IPS-15b (cell line): ENCODE measurements at regions not wholly inside any gene's neighbourhood (a gene's known extent, or its start where the extent isn't known, plus 50 kb on each side); places are given as distances from the start of the nearest gene placed in this dataset.
"Not testable (repeated sequence)": the region's sequence is repeated elsewhere in the genome, so short reads cannot be mapped to it uniquely, and the experiment has no call there.

Experiments used
- H3K27me3 ChIP-seq: one replicate; pipeline ENCODE4 v1.6.1; 2013; ENCODE audit warnings: low read length; ENCODE audit not compliant: control insufficient read depth, insufficient read depth
- H3K36me3 ChIP-seq: one replicate; pipeline ENCODE4 v1.6.1; 2013; ENCODE audit warnings: low read length; ENCODE audit not compliant: control insufficient read depth, insufficient read depth
- H3K4me1 ChIP-seq: one replicate; pipeline ENCODE4 v1.6.1; 2013; ENCODE audit warnings: mild to moderate bottlenecking, low read length; ENCODE audit not compliant: control insufficient read depth, insufficient read depth
- H3K4me3 ChIP-seq: one replicate; pipeline ENCODE4 v1.5.1; 2013; ENCODE audit warnings: low read depth, low read length
- H3K9ac ChIP-seq: one replicate; pipeline ENCODE4 v1.6.1; 2013; ENCODE audit warnings: low read depth, mild to moderate bottlenecking, low read length
- H3K9me3 ChIP-seq: one replicate; pipeline ENCODE4 v1.6.1; 2013; ENCODE audit warnings: mild to moderate bottlenecking, low read length; ENCODE audit not compliant: control insufficient read depth, insufficient read depth

DNA sequence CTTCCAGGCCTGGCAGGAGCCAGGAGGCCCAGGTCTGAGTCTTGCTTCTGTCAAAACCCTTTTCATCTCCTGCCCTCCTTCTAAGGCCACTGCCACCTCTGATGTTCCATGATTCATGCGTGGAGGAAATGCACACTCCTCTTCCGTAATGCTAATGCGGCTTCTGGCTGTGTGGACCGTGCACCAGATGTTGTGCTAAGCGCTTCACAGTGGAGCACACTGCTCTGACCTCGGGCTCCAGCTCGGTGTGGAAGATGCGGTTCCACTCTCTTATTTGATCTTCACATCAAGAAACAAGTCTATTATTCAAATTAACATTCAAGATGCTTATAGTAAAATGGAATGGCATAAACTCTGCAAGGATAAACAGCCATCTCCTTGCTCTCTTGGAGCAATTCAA, 629.2 kb downstream of the UQCRFS1 start:
- Histone ChIP-seq H3K27me3 (no peaks in the 10 kb centered on the region), H3K4me1 (peaks cover 23% of the 10 kb centered on the region), H3K4me3 (no peak overlapping the region), H3K9me3 (no peaks in the 10 kb centered on the region), H3K36me3 (no peaks in the 10 kb centered on the region), H3K9ac (no peak overlapping the region)

DNA sequence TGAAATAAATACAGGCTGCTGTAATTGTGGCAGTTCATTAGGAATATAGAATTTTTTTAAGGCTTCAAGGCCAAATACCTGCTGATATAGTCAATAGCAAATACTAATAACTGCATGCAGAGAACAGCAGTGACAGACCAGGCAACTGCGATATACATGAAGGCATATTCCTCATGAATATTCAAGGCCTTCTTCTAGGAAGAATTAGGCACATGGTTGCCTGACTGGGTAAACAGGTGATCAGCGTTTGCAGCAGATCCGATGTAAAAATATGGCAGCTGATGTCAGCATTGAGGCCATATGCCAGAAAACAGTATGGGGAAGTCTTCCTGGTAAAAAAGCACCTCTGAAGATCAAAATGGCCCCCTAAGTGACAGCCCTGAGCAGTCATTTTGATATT, 629.7 kb downstream of the UQCRFS1 start:
- H3K4me3 ChIP-seq = no peak overlapping the region
- H3K36me3 ChIP-seq = no peaks in the 10 kb centered on the region
- peaks cover 23% of the 10 kb centered on the region for H3K4me1 ChIP-seq
- H3K9ac ChIP-seq = no peak overlapping the region
- H3K9me3 ChIP-seq = no peaks in the 10 kb centered on the region
- no peaks in the 10 kb centered on the region for H3K27me3 ChIP-seq

DNA sequence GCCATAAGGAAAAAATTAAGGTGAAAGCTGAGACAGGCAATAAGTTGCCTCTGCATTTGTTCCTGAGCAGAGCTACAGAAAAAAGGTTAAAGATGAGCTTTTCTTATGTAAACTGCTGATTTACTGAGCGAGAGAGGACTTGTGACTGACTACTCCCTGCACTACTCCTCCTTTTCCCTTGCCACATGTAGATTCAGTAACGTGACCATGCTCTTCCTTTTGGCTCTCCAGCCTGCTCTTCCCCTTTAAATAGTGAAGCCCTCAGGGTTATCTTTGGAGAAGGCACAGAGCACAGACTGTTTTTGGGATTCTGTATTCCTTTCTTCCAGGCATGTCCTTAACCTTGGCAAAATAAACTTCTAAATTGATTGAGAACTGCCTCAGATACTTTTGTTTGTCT, 630.2 kb downstream of the UQCRFS1 start:
- Histone ChIP-seq H3K27me3 (no peaks in the 10 kb centered on the region), H3K9me3 (no peaks in the 10 kb centered on the region), H3K36me3 (no peaks in the 10 kb centered on the region), H3K9ac (no peak overlapping the region), H3K4me3 (no peak overlapping the region), H3K4me1 (peaks cover 23% of the 10 kb centered on the region)

DNA sequence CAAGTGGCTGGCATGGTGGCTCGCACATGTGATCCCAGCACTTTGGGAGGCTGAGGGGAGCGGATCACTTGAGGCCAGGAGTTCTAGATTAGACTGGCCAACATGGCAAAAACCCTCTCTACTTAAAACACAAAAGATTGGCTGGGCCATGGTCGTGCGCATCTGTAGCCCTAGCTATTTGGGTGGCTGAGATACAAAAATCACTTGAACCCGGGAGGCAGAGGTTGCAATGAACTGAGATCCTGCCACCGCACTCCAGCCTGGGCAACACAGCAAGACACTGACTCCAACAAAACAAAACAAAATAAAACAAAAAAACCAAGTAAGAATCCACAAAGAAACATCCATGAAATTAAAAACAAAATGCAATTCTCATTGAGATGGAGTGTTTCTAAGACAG, 630.6 kb downstream of the UQCRFS1 start:
- no peaks in the 10 kb centered on the region for H3K36me3 ChIP-seq
- H3K4me3 ChIP-seq = no peak overlapping the region
- H3K9me3 ChIP-seq = no peaks in the 10 kb centered on the region
- H3K9ac ChIP-seq = no peak overlapping the region
- no peaks in the 10 kb centered on the region for H3K27me3 ChIP-seq
- H3K4me1 ChIP-seq = peaks cover 23% of the 10 kb centered on the region

DNA sequence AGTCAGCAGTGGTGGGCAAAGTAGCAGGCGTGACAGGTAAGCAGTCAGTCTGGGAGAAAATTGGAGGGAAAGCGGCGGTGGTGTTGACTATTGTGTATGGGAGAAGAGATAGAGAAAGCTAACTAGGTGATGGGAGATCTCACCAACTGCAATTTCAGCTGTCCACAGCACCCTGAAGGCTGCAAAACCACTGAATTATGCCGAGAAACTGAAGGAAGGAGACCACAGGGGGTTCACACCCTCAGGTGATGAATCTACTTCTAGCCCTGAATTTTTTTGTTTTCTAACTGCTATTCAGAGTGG, 631.5 kb downstream of the UQCRFS1 start:
- no peak overlapping the region for H3K9ac ChIP-seq
- no peaks in the 10 kb centered on the region for H3K27me3 ChIP-seq
- H3K4me3 ChIP-seq = no peak overlapping the region
- no peaks in the 10 kb centered on the region for H3K36me3 ChIP-seq
- no peaks in the 10 kb centered on the region for H3K9me3 ChIP-seq
- H3K4me1 ChIP-seq = peaks cover 23% of the 10 kb centered on the region

DNA sequence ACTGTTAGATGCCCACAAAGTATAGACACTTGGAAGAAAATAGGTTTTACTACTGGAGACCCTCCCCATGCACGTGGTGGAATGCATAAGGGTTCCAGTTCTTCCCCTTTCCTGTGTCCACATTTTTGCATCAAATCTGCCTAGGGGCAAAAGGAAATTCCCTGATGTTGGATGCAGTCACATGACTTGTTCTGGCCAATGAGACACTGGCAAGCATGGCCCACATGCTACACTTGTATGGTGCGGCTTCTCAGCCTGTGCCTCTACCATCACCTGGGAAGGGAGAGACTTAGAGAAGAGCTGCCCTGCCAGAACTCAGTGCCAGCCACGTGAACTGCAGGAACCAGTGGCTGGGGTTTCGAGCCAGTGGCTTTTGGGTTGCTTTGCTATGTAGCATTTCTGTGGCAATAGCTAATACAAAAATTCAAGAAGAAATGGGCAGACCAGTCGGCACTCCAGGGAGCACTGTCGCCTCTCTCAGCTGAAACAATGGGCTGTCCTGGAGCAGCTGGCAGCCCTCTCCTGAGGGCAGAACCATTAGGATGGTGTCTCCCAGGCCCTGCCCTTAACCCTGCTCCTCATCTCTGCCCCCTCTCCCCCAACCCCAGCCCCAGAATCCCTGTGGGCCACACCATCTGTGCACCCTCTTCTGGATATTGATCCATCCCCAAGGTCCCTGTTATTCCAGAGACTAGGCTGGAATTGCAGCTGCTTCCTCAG, 634.0 kb downstream of the UQCRFS1 start:
- Histone ChIP-seq H3K27me3 (no peaks in the 10 kb centered on the region), H3K4me3 (no peak overlapping the region), H3K9ac (no peak overlapping the region), H3K36me3 (no peaks in the 10 kb centered on the region), H3K4me1 (peaks cover 23% of the 10 kb centered on the region), H3K9me3 (no peaks in the 10 kb centered on the region)

DNA sequence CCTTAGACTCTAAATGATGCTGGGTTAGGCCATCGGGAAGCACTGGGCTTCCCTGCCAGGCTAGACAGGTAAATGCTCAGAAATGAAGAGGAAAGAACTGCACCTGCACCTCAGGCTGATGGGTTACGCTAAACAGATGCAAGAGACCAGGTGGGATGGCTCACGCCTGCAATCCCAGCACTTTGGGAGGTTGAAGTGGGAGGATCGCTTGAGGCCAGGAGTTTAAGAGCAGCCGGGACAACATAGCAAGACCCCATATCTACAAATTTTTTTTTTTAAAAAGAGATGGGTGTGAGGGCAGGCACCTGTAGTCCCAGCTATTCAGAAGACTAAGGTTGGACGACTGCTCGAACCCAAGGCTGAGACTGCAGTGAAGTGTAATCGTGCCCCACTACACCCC, 634.7 kb downstream of the UQCRFS1 start:
- Histone ChIP-seq H3K27me3 (no peaks in the 10 kb centered on the region), H3K36me3 (no peaks in the 10 kb centered on the region), H3K4me3 (no peak overlapping the region), H3K9me3 (no peaks in the 10 kb centered on the region), H3K4me1 (peaks cover 16% of the 10 kb centered on the region), H3K9ac (no peak overlapping the region)

DNA sequence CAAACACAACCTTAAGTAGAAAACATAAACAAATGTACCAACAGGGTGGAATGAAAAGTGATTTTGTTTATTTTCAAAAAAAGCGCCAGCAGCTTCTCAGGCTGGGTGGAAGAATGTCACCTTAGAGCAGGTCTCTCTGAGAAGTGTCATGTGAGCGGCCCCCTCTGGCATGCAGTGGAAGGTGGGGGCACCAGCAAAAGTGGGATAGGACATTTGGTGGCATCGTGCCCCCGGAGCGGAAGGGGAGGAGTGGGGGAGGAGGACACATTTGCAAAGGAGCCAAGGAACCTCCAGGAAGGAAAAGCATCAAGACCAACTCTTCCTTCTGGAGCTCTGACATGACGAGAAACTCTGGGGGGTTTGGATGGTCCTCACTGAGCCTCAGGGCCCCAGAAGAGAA, 635.3 kb downstream of the UQCRFS1 start:
- H3K9ac ChIP-seq = no peak overlapping the region
- H3K27me3 ChIP-seq = no peaks in the 10 kb centered on the region
- no peaks in the 10 kb centered on the region for H3K36me3 ChIP-seq
- no peak overlapping the region for H3K4me3 ChIP-seq
- no peaks in the 10 kb centered on the region for H3K9me3 ChIP-seq
- peaks cover 11% of the 10 kb centered on the region for H3K4me1 ChIP-seq

DNA sequence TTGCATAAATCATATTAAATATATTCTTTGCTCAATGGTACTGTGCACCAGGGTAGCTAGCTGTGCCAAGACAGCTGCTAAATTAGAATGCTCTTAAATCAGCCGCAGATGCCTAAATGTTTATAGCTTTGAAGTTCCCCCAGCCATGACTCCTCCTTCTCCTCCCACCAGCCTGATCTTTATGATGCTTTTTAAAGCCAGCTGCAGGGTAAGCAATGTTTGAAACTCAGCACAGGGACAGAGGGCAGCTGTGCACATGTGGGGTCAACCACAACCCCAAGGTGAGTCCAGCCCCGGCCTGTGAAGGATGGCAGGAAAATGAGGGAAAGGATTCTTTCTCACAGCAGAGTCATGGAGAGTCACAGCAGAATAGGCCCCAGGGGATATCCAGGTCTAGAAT, 635.7 kb downstream of the UQCRFS1 start:
- Histone ChIP-seq H3K4me3 (no peak overlapping the region), H3K4me1 (peaks cover 10% of the 10 kb centered on the region), H3K9ac (no peak overlapping the region), H3K9me3 (no peaks in the 10 kb centered on the region), H3K36me3 (no peaks in the 10 kb centered on the region), H3K27me3 (no peaks in the 10 kb centered on the region)

DNA sequence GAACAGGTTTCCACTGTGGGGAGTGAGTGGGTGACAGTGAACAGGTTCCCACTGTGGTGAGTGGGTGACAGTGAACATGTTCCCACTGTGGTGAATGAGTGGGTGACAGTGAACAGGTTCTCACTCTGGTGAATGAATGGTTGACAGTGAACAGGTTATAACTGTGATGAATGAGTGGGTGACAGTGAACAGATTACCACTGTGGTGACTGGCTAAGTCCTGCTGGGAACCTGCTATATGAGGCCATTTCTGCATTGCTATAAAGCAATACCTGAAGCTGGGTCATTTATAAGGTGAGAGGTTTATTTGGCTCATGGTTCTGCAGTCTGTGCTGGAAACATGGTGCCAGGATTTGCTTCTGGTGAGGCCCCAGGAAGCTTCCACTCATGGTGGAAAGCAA, 637.1 kb downstream of the UQCRFS1 start:
- Histone ChIP-seq H3K36me3 (no peaks in the 10 kb centered on the region), H3K9me3 (no peaks in the 10 kb centered on the region)

DNA sequence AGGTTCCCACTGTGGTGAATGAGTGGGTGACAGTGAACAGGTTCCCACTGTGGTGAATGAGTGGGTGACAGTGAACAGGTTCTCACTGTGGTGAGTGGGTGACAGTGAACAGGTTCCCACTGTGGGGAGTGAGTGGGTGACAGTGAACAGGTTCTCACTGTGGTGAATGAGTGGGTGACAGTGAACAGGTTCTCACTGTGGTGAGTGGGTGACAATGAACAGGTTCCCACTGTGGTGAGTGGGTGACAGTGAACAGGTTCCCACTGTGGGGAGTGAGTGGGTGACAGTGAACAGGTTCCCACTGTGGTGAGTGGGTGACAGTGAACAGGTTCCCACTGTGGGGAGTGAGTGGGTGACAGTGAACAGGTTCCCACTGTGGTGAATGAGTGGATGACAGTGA, 637.6 kb downstream of the UQCRFS1 start:
- not testable (repeated sequence) for H3K36me3 ChIP-seq, H3K4me1 ChIP-seq, H3K27me3 ChIP-seq, H3K9me3 ChIP-seq, H3K4me3 ChIP-seq, H3K9ac ChIP-seq

More for the DNA sequence above, 637.1 kb downstream of the UQCRFS1 start:
- Histone ChIP-seq H3K27me3 (no peaks in the 10 kb centered on the region), H3K9ac (no peak overlapping the region), H3K4me1 (peaks cover 3% of the 10 kb centered on the region), H3K4me3 (no peak overlapping the region)

DNA sequence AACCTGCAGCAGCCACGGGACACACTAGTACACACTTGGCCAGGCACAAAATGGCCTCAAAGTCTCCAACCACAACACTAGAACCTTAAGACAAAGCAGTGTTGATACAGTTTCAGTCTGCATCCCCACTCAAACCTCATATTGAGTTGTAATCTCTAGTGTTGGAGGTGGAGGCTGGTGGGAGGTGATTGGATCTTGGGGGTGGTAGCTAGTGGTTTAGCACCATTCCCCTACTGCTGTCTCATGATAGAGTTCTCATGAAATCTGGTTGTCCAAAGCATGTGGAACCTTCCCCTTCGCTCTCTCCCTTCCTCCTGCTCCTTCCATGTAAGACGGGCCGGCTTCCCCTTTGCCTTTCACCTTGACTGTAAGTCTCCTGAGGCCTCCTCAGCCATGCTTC, 638.7 kb downstream of the UQCRFS1 start:
- Histone ChIP-seq H3K4me3 (no peak overlapping the region), H3K9me3 (no peaks in the 10 kb centered on the region), H3K9ac (no peak overlapping the region), H3K27me3 (no peaks in the 10 kb centered on the region), H3K36me3 (no peaks in the 10 kb centered on the region), H3K4me1 (peaks cover 4% of the 10 kb centered on the region)
